HL-60 (cell line): ENCODE measurements at regions not wholly inside any gene's neighbourhood (a gene's known extent, or its start where the extent isn't known, plus 50 kb on each side); places are given as distances from the start of the nearest gene placed in this dataset.

Experiments used
- DNase-seq, 2 experiments: peaks; one replicate each; pipeline ENCODE4 v3.0.0-alpha.2; 2010 to 2020; ENCODE audit warnings: low read depth in 1 of 2, low spot score in 1 of 2
- H3K27ac ChIP-seq: fragments of 250-450 bp; sonication (Bioruptor Pico); replicated peaks from 2 replicates; pipeline ENCODE4 v1.5.1; 2020; ENCODE audit warnings: mild to moderate bottlenecking, moderate library complexity
- H3K27me3 ChIP-seq: fragments of 250-450 bp; sonication (Bioruptor Pico); 2 replicates; pipeline ENCODE4 v1.5.1; 2021; ENCODE audit warnings: mild to moderate bottlenecking, moderate library complexity; ENCODE audit not compliant: insufficient read depth, poor library complexity, severe bottlenecking
- H3K4me3 ChIP-seq: replicated peaks from 2 replicates; pipeline ENCODE4 v1.5.1; 2011; ENCODE audit warnings: mild to moderate bottlenecking, control low read depth, low read length; ENCODE audit not compliant: insufficient read depth
- GABPA ChIP-seq: IDR thresholded peaks from 2 replicates; pipeline ENCODE4 v1.6.1; 2012; ENCODE audit warnings: low read depth
- POLR2AphosphoS5 ChIP-seq: IDR thresholded peaks from 2 replicates; pipeline ENCODE4 v1.6.1; 2012; ENCODE audit warnings: low read depth
- SPI1 ChIP-seq: IDR thresholded peaks from 2 replicates; pipeline ENCODE4 v1.6.1; 2012; ENCODE audit warnings: low read depth, mild to moderate bottlenecking, borderline replicate concordance
- TF ChIP-seq, protein P1 (sequence below): IDR thresholded peaks from one replicate; pipeline ENCODE4 v1.5.1; 2011; ENCODE audit warnings: low read length, control low read depth, inconsistent platforms; ENCODE audit not compliant: insufficient read depth
- TF ChIP-seq, protein P2 (sequence below): IDR thresholded peaks from 2 replicates; pipeline ENCODE4 v1.6.1; 2012; ENCODE audit warnings: low read depth; ENCODE audit not compliant: insufficient replicate concordance

DNA sequence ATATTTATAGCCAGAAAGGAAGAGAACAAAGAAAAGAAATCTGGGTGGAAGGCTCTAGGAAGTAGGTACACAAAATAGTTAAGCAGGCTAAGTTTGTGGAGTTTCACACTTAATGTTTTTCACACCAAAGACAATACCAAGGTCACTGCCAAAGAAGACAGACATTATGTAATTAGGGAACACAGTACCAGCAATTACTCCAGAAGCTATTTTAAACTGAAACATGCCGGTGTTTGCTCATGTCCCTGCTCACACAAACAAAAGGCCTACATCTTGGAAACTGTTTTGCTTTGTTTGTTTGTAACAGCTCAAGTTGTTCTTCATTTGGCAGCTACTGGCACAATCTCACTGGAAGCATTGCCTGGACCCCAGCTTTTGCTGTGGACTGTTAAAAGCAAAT, 88.5 kb upstream of the DAB1 start:
- no peak overlapping the region for H3K27ac ChIP-seq
- H3K27me3 ChIP-seq, result peaks cover 2% of the 10 kb centered on the region
- TF ChIP-seq POLR2AphosphoS5, result no peak
- no peak for TF ChIP-seq GABPA
- TF ChIP-seq, protein P1, sequence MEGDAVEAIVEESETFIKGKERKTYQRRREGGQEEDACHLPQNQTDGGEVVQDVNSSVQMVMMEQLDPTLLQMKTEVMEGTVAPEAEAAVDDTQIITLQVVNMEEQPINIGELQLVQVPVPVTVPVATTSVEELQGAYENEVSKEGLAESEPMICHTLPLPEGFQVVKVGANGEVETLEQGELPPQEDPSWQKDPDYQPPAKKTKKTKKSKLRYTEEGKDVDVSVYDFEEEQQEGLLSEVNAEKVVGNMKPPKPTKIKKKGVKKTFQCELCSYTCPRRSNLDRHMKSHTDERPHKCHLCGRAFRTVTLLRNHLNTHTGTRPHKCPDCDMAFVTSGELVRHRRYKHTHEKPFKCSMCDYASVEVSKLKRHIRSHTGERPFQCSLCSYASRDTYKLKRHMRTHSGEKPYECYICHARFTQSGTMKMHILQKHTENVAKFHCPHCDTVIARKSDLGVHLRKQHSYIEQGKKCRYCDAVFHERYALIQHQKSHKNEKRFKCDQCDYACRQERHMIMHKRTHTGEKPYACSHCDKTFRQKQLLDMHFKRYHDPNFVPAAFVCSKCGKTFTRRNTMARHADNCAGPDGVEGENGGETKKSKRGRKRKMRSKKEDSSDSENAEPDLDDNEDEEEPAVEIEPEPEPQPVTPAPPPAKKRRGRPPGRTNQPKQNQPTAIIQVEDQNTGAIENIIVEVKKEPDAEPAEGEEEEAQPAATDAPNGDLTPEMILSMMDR, result no peak
- no peak for TF ChIP-seq SPI1
- TF ChIP-seq, protein P2, sequence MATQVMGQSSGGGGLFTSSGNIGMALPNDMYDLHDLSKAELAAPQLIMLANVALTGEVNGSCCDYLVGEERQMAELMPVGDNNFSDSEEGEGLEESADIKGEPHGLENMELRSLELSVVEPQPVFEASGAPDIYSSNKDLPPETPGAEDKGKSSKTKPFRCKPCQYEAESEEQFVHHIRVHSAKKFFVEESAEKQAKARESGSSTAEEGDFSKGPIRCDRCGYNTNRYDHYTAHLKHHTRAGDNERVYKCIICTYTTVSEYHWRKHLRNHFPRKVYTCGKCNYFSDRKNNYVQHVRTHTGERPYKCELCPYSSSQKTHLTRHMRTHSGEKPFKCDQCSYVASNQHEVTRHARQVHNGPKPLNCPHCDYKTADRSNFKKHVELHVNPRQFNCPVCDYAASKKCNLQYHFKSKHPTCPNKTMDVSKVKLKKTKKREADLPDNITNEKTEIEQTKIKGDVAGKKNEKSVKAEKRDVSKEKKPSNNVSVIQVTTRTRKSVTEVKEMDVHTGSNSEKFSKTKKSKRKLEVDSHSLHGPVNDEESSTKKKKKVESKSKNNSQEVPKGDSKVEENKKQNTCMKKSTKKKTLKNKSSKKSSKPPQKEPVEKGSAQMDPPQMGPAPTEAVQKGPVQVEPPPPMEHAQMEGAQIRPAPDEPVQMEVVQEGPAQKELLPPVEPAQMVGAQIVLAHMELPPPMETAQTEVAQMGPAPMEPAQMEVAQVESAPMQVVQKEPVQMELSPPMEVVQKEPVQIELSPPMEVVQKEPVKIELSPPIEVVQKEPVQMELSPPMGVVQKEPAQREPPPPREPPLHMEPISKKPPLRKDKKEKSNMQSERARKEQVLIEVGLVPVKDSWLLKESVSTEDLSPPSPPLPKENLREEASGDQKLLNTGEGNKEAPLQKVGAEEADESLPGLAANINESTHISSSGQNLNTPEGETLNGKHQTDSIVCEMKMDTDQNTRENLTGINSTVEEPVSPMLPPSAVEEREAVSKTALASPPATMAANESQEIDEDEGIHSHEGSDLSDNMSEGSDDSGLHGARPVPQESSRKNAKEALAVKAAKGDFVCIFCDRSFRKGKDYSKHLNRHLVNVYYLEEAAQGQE, result no peak
- no peak overlapping the region for H3K4me3 ChIP-seq
- DNase-seq, result no peak

DNA sequence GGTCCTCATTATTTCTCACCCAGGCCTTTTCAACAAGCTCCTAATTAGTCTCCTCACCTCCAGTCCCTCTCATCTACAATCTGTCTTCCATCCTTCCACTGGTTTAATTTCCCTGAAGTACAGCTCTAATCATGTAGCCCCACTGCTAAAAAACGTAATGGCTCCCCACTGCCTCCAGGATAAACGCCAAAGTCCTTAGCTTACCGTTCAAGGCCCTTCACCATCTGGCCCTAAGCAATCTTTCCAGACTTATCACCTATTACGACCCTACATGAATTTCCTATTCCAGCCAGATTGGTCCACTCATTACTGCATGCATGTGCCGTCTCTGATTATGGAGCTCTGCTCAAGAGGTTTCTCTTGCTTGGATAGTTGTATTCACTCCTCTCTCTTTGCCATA, 83.1 kb upstream of the DAB1 start:
- no peak overlapping the region for H3K27ac ChIP-seq
- no peak for TF ChIP-seq POLR2AphosphoS5
- peaks cover 2% of the 10 kb centered on the region for H3K27me3 ChIP-seq
- DNase-seq, result no peak
- no peak overlapping the region for H3K4me3 ChIP-seq

DNA sequence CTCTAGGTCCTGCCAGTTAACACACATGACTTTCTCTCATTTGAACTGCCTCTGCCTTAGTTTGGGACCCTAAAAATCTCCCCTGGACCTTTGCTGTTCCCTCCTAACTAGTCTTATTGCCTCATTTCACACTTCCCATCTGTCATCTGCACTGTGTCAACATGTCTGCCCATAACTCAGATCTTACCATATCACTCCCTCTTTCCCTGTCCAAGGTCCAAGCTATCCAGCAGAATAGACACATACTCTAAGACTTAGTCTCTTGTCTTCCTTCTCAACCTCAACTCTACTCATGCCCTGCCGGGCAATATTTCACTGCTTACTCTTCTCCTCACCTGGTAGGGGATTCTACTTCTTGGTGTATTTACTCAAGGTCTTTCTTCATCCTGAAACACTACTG, 79.5 kb upstream of the DAB1 start:
- H3K4me3 ChIP-seq, result no peak overlapping the region
- TF ChIP-seq SPI1 (no peak), GABPA (no peak), POLR2AphosphoS5 (no peak)
- TF ChIP-seq, protein P2, result no peak
- TF ChIP-seq, protein P1, result no peak
- no peak overlapping the region for H3K27ac ChIP-seq
- DNase-seq, result no peak
- H3K27me3 ChIP-seq, result no peaks in the 10 kb centered on the region

DNA sequence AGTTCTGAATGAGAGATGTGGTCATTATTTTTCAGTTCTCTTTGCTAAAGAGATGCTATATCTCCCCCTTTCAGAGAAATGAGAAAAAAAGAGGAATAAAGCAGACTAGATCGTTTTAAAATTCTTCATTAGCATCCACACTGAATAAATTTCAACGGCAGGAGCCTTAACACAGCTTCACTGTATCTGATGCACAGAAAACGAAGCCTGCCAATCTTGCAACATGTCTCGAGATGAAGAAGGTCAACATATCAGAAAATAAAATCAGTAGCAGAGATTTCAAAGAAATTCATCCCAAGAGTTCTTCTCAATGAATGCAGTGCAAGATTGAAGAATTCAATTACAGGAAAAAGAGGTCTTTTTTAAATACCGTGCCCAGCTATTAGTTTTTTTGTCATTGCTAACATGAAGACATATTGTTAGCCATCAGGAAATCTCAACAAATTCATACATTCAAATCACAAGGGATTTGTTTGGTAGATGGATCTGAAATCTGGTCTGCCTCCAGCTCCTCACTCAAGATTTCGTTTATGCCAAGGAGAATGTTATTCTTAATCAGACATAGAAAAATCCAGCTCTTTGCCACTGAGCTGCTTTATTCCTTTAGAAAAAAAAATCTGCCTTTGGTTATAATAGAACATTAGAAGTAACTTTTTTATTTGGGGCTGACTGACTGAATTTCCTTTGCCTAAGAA, 76.4 kb upstream of the DAB1 start:
- H3K4me3 ChIP-seq, result no peak overlapping the region
- no peaks in the 10 kb centered on the region for H3K27me3 ChIP-seq
- TF ChIP-seq SPI1 (no peak), POLR2AphosphoS5 (no peak), GABPA (no peak)
- TF ChIP-seq, protein P1, result no peak
- TF ChIP-seq, protein P2, result no peak
- no peak for DNase-seq
- H3K27ac ChIP-seq, result no peak overlapping the region
